ENCODE measurements at regions not wholly inside any gene's neighbourhood (a gene's known extent, or its start where the extent isn't known, plus 50 kb on each side); places are given as distances from the start of the nearest gene placed in this dataset.
"Not testable (repeated sequence)": the region's sequence is repeated elsewhere in the genome, so short reads cannot be mapped to it uniquely, and the experiment has no call there.

GRCh38 chrY:7283001-7283400, 371.4 kb upstream of the AMELY start:
- no peak overlapping the region for H3K27ac ChIP-seq
- no peaks in the 10 kb centered on the region for H3K36me3 ChIP-seq (ENCODE audit: control insufficient read depth, insufficient read depth, low read length)
- no peak overlapping the region for H3K4me2 ChIP-seq (ENCODE audit: low read length)
- H3K9ac ChIP-seq, result no peak overlapping the region
- H2AFZ ChIP-seq, result no peak overlapping the region
- no peaks in the 10 kb centered on the region for H3K79me2 ChIP-seq
- TF ChIP-seq, protein P1, sequence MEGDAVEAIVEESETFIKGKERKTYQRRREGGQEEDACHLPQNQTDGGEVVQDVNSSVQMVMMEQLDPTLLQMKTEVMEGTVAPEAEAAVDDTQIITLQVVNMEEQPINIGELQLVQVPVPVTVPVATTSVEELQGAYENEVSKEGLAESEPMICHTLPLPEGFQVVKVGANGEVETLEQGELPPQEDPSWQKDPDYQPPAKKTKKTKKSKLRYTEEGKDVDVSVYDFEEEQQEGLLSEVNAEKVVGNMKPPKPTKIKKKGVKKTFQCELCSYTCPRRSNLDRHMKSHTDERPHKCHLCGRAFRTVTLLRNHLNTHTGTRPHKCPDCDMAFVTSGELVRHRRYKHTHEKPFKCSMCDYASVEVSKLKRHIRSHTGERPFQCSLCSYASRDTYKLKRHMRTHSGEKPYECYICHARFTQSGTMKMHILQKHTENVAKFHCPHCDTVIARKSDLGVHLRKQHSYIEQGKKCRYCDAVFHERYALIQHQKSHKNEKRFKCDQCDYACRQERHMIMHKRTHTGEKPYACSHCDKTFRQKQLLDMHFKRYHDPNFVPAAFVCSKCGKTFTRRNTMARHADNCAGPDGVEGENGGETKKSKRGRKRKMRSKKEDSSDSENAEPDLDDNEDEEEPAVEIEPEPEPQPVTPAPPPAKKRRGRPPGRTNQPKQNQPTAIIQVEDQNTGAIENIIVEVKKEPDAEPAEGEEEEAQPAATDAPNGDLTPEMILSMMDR (IDR thresholded peaks at IDR 0.05), result no peak
- H3K9me3 ChIP-seq (ENCODE audit: control insufficient read depth, low read length), result no peaks in the 10 kb centered on the region
- no peak overlapping the region for H3K4me3 ChIP-seq (ENCODE audit: low read depth, low read length)
- no peaks in the 10 kb centered on the region for H3K27me3 ChIP-seq (ENCODE audit: control insufficient read depth, insufficient read depth, low read length)
- no peaks in the 10 kb centered on the region for H3K4me1 ChIP-seq

DNA sequence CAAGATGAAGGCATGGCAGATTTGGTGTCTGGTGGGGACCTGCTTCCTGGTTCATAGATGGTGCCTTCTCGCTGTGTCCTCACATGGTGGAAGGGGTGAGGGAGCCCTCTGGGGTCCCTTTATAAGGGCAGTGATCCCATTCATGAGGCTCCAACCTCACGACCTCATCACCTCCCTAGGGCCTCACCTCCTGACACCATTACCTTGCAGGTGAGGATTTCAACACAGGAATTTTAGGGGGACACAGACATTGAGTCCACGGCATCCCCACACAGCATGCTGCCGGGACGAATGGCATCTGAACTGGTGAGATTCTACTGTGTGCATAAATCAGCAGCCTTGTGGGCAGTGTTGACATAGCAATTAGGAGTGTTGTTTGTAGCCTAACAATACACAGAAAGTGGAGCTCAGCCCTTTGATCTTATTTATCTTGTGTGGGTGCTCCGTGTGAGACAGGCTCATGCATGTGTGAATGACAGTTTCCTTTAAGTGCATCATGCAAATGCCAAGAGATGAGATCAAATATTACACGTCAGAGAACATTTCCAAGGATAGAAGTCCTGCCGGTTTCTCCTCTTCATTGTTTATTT, 368.7 kb upstream of the AMELY start:
- not testable (repeated sequence) for H3K4me1 ChIP-seq

GRCh38 chrY:7275751-7276150, 364.2 kb upstream of the AMELY start:
- H3K9me3 ChIP-seq (ENCODE audit: control insufficient read depth, low read length), result no peaks in the 10 kb centered on the region
- H2AFZ ChIP-seq, result no peak overlapping the region
- H3K9ac ChIP-seq, result no peak overlapping the region
- H3K4me2 ChIP-seq (ENCODE audit: low read length), result no peak overlapping the region
- H3K4me1 ChIP-seq, result no peaks in the 10 kb centered on the region
- TF ChIP-seq, protein P1 (IDR thresholded peaks at IDR 0.05), result no peak
- no peaks in the 10 kb centered on the region for H3K36me3 ChIP-seq (ENCODE audit: control insufficient read depth, insufficient read depth, low read length)
- no peaks in the 10 kb centered on the region for H3K27me3 ChIP-seq (ENCODE audit: control insufficient read depth, insufficient read depth, low read length)
- H3K79me2 ChIP-seq, result no peaks in the 10 kb centered on the region
- H3K27ac ChIP-seq, result no peak overlapping the region
- no peak overlapping the region for H3K4me3 ChIP-seq (ENCODE audit: low read depth, low read length)

More for the DNA sequence above, 368.7 kb upstream of the AMELY start:
- not testable (repeated sequence) for H3K27ac ChIP-seq; H2AFZ ChIP-seq; H3K9me3 ChIP-seq (ENCODE audit: control insufficient read depth, low read length); H3K4me3 ChIP-seq (ENCODE audit: low read depth, low read length); H3K9ac ChIP-seq; H3K36me3 ChIP-seq (ENCODE audit: control insufficient read depth, insufficient read depth, low read length); H3K4me2 ChIP-seq (ENCODE audit: low read length); H3K79me2 ChIP-seq; H3K27me3 ChIP-seq (ENCODE audit: control insufficient read depth, insufficient read depth, low read length)

DNA sequence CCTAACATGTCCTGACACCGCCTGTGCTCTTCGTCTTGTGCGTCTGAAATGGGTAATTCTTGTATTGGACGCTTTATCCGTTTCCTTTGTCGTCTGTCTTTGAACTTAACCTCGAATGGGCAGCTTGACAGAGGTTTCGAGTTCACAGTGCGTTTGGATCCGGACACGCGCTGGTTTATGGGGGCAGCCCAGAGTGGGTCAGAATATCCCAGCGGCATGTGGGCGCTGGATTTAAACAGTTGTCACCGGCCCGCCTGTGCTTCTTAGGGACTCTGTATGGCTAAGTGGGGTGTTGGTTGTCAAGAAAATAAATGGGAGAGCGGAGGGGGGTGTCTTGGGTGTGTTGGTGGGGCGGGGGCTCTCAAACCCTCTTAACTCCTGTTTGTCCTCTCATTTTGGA, 363.5 kb upstream of the AMELY start:
- no peak overlapping the region for H3K27ac ChIP-seq
- H2AFZ ChIP-seq, result no peak overlapping the region
- H3K4me3 ChIP-seq (ENCODE audit: low read depth, low read length), result no peak overlapping the region
- no peaks in the 10 kb centered on the region for H3K79me2 ChIP-seq
- no peaks in the 10 kb centered on the region for H3K4me1 ChIP-seq
- H3K36me3 ChIP-seq (ENCODE audit: control insufficient read depth, insufficient read depth, low read length), result no peaks in the 10 kb centered on the region
- TF ChIP-seq, protein P1 (IDR thresholded peaks at IDR 0.05), result no peak
- H3K4me2 ChIP-seq (ENCODE audit: low read length), result no peak overlapping the region
- no peak overlapping the region for H3K9ac ChIP-seq
- no peaks in the 10 kb centered on the region for H3K9me3 ChIP-seq (ENCODE audit: control insufficient read depth, low read length)
- H3K27me3 ChIP-seq (ENCODE audit: control insufficient read depth, insufficient read depth, low read length), result no peaks in the 10 kb centered on the region

DNA sequence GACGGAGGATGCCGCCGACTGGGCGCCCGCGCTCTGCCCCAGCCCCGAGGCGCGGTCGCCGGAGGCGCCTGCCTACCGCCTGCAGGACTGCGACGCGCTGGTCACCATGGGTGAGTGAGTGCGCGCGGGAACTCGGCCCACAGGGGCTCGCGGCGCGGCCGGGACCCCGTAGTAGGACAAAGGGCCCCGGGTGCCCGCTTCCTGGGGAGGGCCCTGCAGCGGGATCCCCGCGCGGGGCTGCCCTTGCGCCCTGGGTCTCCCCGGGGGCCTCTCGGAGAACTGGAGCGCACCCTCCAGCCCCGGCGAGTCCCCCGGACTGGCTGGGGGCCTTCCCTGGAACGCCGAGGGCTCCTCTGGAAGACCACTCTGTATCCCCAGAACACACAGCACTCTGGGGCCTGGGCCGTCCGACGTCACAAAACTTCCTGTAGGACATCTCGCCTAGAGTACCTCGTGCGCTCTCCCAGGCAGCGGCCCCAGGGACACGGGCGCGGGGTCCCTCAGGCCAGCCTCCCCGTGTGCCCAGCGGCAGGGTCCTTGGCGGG, 362.9 kb upstream of the AMELY start:
- H3K27ac ChIP-seq, result peak overlapping the region; percentile 24
- H3K9me3 ChIP-seq (ENCODE audit: control insufficient read depth, low read length), result no peaks in the 10 kb centered on the region
- no peaks in the 10 kb centered on the region for H3K36me3 ChIP-seq (ENCODE audit: control insufficient read depth, insufficient read depth, low read length)
- H2AFZ ChIP-seq, result no peak overlapping the region
- no peaks in the 10 kb centered on the region for H3K27me3 ChIP-seq (ENCODE audit: control insufficient read depth, insufficient read depth, low read length)
- H3K9ac ChIP-seq, result no peak overlapping the region
- TF ChIP-seq, protein P1 (IDR thresholded peaks at IDR 0.05), result no peak
- H3K4me1 ChIP-seq, result no peaks in the 10 kb centered on the region
- peak overlapping the region; percentile 56 for H3K4me3 ChIP-seq (ENCODE audit: low read depth, low read length)
- H3K79me2 ChIP-seq, result no peaks in the 10 kb centered on the region
- peak overlapping the region; percentile 67 for H3K4me2 ChIP-seq (ENCODE audit: low read length)
